ENCODE measurements at regions not wholly inside any gene's neighbourhood (a gene's known extent, or its start where the extent isn't known, plus 50 kb on each side); places are given as distances from the start of the nearest gene placed in this dataset.

- Histone ChIP-seq H3K36me3 (replicated peaks) (no peaks in the 10 kb centered on the region), H3K27me3 (replicated peaks) (no peaks in the 10 kb centered on the region), H3K27ac (no peak overlapping the region), H3K4me3 (ENCODE audit: low read depth, low read length) (no peak overlapping the region)
- in situ Hi-C loops (cut with HindIII; ENCODE audit: low pct_ligation_motif_present, low sequenced_read_pairs): no loop called here
- no peak for TF ChIP-seq CTCF (IDR thresholded peaks at IDR 0.05; ENCODE audit: low read depth, low read length, missing control alignments)
- DNase-seq: no peak
Measured at GRCh38 chr3:106078635-106079034, 209.8 kb upstream of the CBLB start.

- TF ChIP-seq CTCF (IDR thresholded peaks at IDR 0.05; ENCODE audit: low read depth, low read length, missing control alignments): no peak
- H3K27me3 ChIP-seq (replicated peaks): no peaks in the 10 kb centered on the region
- H3K36me3 ChIP-seq (replicated peaks): no peaks in the 10 kb centered on the region
- no peak for DNase-seq
- no peak overlapping the region for H3K27ac ChIP-seq
- H3K4me3 ChIP-seq (ENCODE audit: low read depth, low read length): no peak overlapping the region
- in situ Hi-C loops (cut with HindIII; ENCODE audit: low pct_ligation_motif_present, low sequenced_read_pairs): no loop called here
Measured at GRCh38 chr3:106082616-106083015, 213.8 kb upstream of the CBLB start.

- TF ChIP-seq CTCF (IDR thresholded peaks at IDR 0.05; ENCODE audit: low read depth, low read length, missing control alignments): no peak
- no peaks in the 10 kb centered on the region for H3K27me3 ChIP-seq (replicated peaks)
- H3K4me3 ChIP-seq (ENCODE audit: low read depth, low read length): no peak overlapping the region
- no peaks in the 10 kb centered on the region for H3K36me3 ChIP-seq (replicated peaks)
- in situ Hi-C loops (cut with HindIII; ENCODE audit: low pct_ligation_motif_present, low sequenced_read_pairs): no loop called here
- DNase-seq: no peak
- no peak overlapping the region for H3K27ac ChIP-seq
Measured at GRCh38 chr3:106083207-106083606, 214.4 kb upstream of the CBLB start.

GRCh38 chr3:106083854-106084253 is 215.0 kb upstream of the CBLB start:
- in situ Hi-C loops (cut with HindIII; ENCODE audit: low pct_ligation_motif_present, low sequenced_read_pairs): no loop called here
- no peak for TF ChIP-seq CTCF (IDR thresholded peaks at IDR 0.05; ENCODE audit: low read depth, low read length, missing control alignments)
- no peaks in the 10 kb centered on the region for H3K27me3 ChIP-seq (replicated peaks)

GRCh38 chr3:106086038-106086437 is 217.2 kb upstream of the CBLB start:
- Histone ChIP-seq H3K4me3 (ENCODE audit: low read depth, low read length) (no peak overlapping the region), H3K27me3 (replicated peaks) (no peaks in the 10 kb centered on the region), H3K27ac (no peak overlapping the region), H3K36me3 (replicated peaks) (no peaks in the 10 kb centered on the region)
- in situ Hi-C loops (cut with HindIII; ENCODE audit: low pct_ligation_motif_present, low sequenced_read_pairs): no loop called here
- DNase-seq: no peak
- TF ChIP-seq CTCF (IDR thresholded peaks at IDR 0.05; ENCODE audit: low read depth, low read length, missing control alignments): no peak

More at GRCh38 chr3:106083854-106084253, 215.0 kb upstream of the CBLB start:
- no peak overlapping the region for H3K4me3 ChIP-seq (ENCODE audit: low read depth, low read length)
- no peaks in the 10 kb centered on the region for H3K36me3 ChIP-seq (replicated peaks)
- H3K27ac ChIP-seq: no peak overlapping the region
- no peak for DNase-seq

- DNase-seq: no peak
- Histone ChIP-seq H3K27ac (no peak overlapping the region), H3K36me3 (replicated peaks) (no peaks in the 10 kb centered on the region), H3K27me3 (replicated peaks) (no peaks in the 10 kb centered on the region), H3K4me3 (ENCODE audit: low read depth, low read length) (no peak overlapping the region)
- in situ Hi-C loops (cut with HindIII; ENCODE audit: low pct_ligation_motif_present, low sequenced_read_pairs): no loop called here
- TF ChIP-seq CTCF (IDR thresholded peaks at IDR 0.05; ENCODE audit: low read depth, low read length, missing control alignments): no peak
Measured at GRCh38 chr3:106086636-106087035, 217.8 kb upstream of the CBLB start.

All from brain microvascular endothelial cell (primary cell).